IMR-90 (cell line): ENCODE measurements at regions not wholly inside any gene's neighbourhood (a gene's known extent, or its start where the extent isn't known, plus 50 kb on each side); places are given as distances from the start of the nearest gene placed in this dataset.

Experiments
- ATAC-seq: fragments of 200-7000 bp; cut with Tn5 transposase; 2 replicates; pipeline ENCODE4 v1.9.1; 2020; ENCODE audit warnings: low read depth, mild to moderate bottlenecking, moderate library complexity
- BruUV-seq: library from RNA; stranded (reverse); fragments of 400-500 nt; replicated peaks from 2 replicates; lab custom pipeline; 2021; lab: Mats Ljungman, UMichigan
- CTCF ChIA-PET: fragments of 300-600 bp; formaldehyde crosslinking; extraction: SDS; loops from one replicate; lab custom pipeline; 2021; ENCODE audit warnings: antibody characterized with exemption; lab: Yijun Ruan, JAX
- POLR2A ChIA-PET: fragments of 300-600 bp; sonication (Branson Sonifier 250); formaldehyde crosslinking; loops from one replicate; lab custom pipeline; 2022; ENCODE audit warnings: antibody characterized with exemption; ENCODE audit not compliant: unreplicated experiment; lab: Charles Lee
- DNase-seq: peaks from one replicate; pipeline ENCODE4 v3.0.0; 2013
- H2AFZ ChIP-seq: replicated peaks from 2 replicates; pipeline ENCODE3; 2013; ENCODE audit warnings: low read length, mild to moderate bottlenecking; ENCODE audit not compliant: poor library complexity
- H2AK5ac ChIP-seq: 2 replicates; pipeline ENCODE4 v1.6.1; 2013; ENCODE audit warnings: low read depth, low read length, inconsistent platforms
- H2AK9ac ChIP-seq: replicated peaks from 2 replicates; pipeline ENCODE3; 2013; ENCODE audit warnings: mild to moderate bottlenecking, low read depth, low read length, moderate library complexity; ENCODE audit not compliant: poor library complexity
- H2BK120ac ChIP-seq: 2 replicates; pipeline ENCODE4 v1.6.1; 2013; ENCODE audit warnings: low read depth, low read length, inconsistent platforms
- H2BK15ac ChIP-seq: 3 replicates; pipeline ENCODE4 v1.6.1; 2013; ENCODE audit warnings: low read depth, low read length, inconsistent platforms
- H2BK20ac ChIP-seq: 2 replicates; pipeline ENCODE4 v1.6.1; 2013; ENCODE audit warnings: low read depth, mild to moderate bottlenecking, inconsistent platforms, low read length, moderate library complexity
- H2BK5ac ChIP-seq: 2 replicates; pipeline ENCODE4 v1.6.1; 2013; ENCODE audit warnings: mild to moderate bottlenecking, low read depth, low read length, inconsistent platforms; ENCODE audit not compliant: poor library complexity, severe bottlenecking
- H3K14ac ChIP-seq: replicated peaks from 2 replicates; pipeline ENCODE4 v1.6.1; 2013; ENCODE audit warnings: low read depth, low read length, inconsistent platforms
- H3K18ac ChIP-seq: 2 replicates; pipeline ENCODE4 v1.6.1; 2013; ENCODE audit warnings: low read depth, low read length, control low read depth
- H3K23ac ChIP-seq: 2 replicates; pipeline ENCODE4 v1.6.1; 2013; ENCODE audit warnings: low read depth, low read length, inconsistent platforms
- H3K27ac ChIP-seq: 2 replicates; pipeline ENCODE4 v1.5.1; 2013; ENCODE audit warnings: mild to moderate bottlenecking, control low read depth, low read length; ENCODE audit not compliant: insufficient read depth
- H3K27me3 ChIP-seq: 2 replicates; pipeline ENCODE4 v1.6.1; 2013; ENCODE audit warnings: low read length; ENCODE audit not compliant: control insufficient read depth, insufficient read depth
- H3K36me3 ChIP-seq: 2 replicates; pipeline ENCODE4 v1.6.1; 2013; ENCODE audit warnings: low read length, mixed read lengths; ENCODE audit not compliant: control insufficient read depth, insufficient read depth
- H3K4ac ChIP-seq: 2 replicates; pipeline ENCODE4 v1.6.1; 2013; ENCODE audit warnings: low read depth, low read length, inconsistent platforms
- H3K4me1 ChIP-seq: 2 replicates; pipeline ENCODE4 v1.6.1; 2013; ENCODE audit warnings: low read length, mixed read lengths; ENCODE audit not compliant: control insufficient read depth, insufficient read depth
- H3K4me2 ChIP-seq: 2 replicates; pipeline ENCODE4 v1.6.1; 2013; ENCODE audit warnings: low read depth, mild to moderate bottlenecking, control low read depth, low read length, moderate library complexity
- H3K4me3 ChIP-seq: 2 replicates; pipeline ENCODE4 v1.5.1; 2013; ENCODE audit warnings: low read depth, mild to moderate bottlenecking, control low read depth, low read length, moderate library complexity; ENCODE audit not compliant: insufficient read depth
- H3K56ac ChIP-seq: 2 replicates; pipeline ENCODE4 v1.6.1; 2013; ENCODE audit warnings: low read length, inconsistent platforms; ENCODE audit not compliant: insufficient read depth; ENCODE audit errors: extremely low read depth
- H3K79me1 ChIP-seq, 2 experiments: 2 replicates each; pipeline ENCODE4 v1.6.1; 2013; ENCODE audit warnings: low read length in 2 of 2, inconsistent platforms in 1 of 2, low read depth in 1 of 2
- H3K9ac ChIP-seq: 2 replicates; pipeline ENCODE4 v1.6.1; 2013; ENCODE audit warnings: low read depth, low read length, control low read depth
- H3K9me1 ChIP-seq: 2 replicates; pipeline ENCODE4 v1.6.1; 2013; ENCODE audit warnings: low read length, inconsistent platforms; ENCODE audit not compliant: insufficient read depth
- H3K9me3 ChIP-seq: 2 replicates; pipeline ENCODE4 v1.6.1; 2013; ENCODE audit warnings: low read length; ENCODE audit not compliant: control insufficient read depth, insufficient read depth
- H4K20me1 ChIP-seq: 2 replicates; pipeline ENCODE4 v1.6.1; 2013; ENCODE audit warnings: low read length, inconsistent platforms; ENCODE audit not compliant: insufficient read depth
- H4K5ac ChIP-seq: 2 replicates; pipeline ENCODE4 v1.6.1; 2013; ENCODE audit warnings: mild to moderate bottlenecking, low read depth, low read length, control low read depth
- H4K8ac ChIP-seq, 2 experiments: 2 replicates each; pipeline ENCODE4 v1.6.1; 2013; ENCODE audit warnings: low read depth in 2 of 2, low read length in 2 of 2, control low read depth in 1 of 2, inconsistent platforms in 1 of 2
- H4K91ac ChIP-seq: 2 replicates; pipeline ENCODE4 v1.6.1; 2013; ENCODE audit warnings: low read depth, low read length, inconsistent platforms; ENCODE audit not compliant: insufficient read depth
- RAD21 ChIP-seq: IDR thresholded peaks from 2 replicates; pipeline ENCODE4 v1.6.1; 2012; ENCODE audit warnings: low read length, improper control_type of control experiment
- WGBS, 2 experiments: methylation state at CpG; one replicate each; pipeline versions ENCODE4 v1.1.5 to v1.1.7; 2013; ENCODE audit warnings: missing lambda C conversion rate in 2 of 2; ENCODE audit not compliant: insufficient read length in 1 of 2; ENCODE audit errors: extremely low coverage in 2 of 2; 5-methylcytosine and 5-hydroxymethylcytosine counted together
- dilution Hi-C: fragments of 300-500 bp; cut with HindIII; formaldehyde crosslinking; loops from one replicate; pipeline ENCODE4 v1.14.3; 2018; ENCODE audit warnings: low sequenced_read_pairs; ENCODE audit not compliant: unreplicated experiment
- in situ Hi-C: fragments of 300-500 bp; cut with MboI; formaldehyde crosslinking; loops from 3 replicates; pipeline ENCODE4 v1.14.3; 2019; ENCODE audit warnings: low sequenced_read_pairs, inconsistent platforms, mixed read lengths
- intact Hi-C: fragments of 100-400 bp; cut with micrococcal nuclease; formaldehyde crosslinking; loops from 2 replicates; pipeline ENCODE4 v1.10.0; 2022

GRCh38 chr5:2642684-2643345, 108.7 kb downstream of the IRX2 start:
- Histone ChIP-seq H3K14ac (no peak overlapping the region), H3K4me3 (no peak overlapping the region), H2BK5ac (no peak overlapping the region), H3K9ac (no peak overlapping the region), H2BK120ac (no peak overlapping the region), H3K56ac (no peak overlapping the region), H2BK15ac (no peak overlapping the region), H3K4me1 (no peaks in the 10 kb centered on the region), H3K79me1 (no peaks in the 10 kb centered on the region), H3K27me3 (no peaks in the 10 kb centered on the region), H3K36me3 (no peaks in the 10 kb centered on the region), H3K27ac (no peak overlapping the region), H3K9me1 (no peaks in the 10 kb centered on the region), H4K20me1 (no peaks in the 10 kb centered on the region), H3K23ac (no peak overlapping the region), H2AK9ac (no peak overlapping the region), H2AFZ (no peak overlapping the region), H2AK5ac (no peak overlapping the region), H3K4me2 (no peak overlapping the region), H3K4ac (no peak overlapping the region), H4K8ac (no peak overlapping the region), H4K5ac (no peak overlapping the region), H3K18ac (no peak overlapping the region), H3K9me3 (peaks cover 40% of the 10 kb centered on the region), H4K91ac (no peak overlapping the region), H2BK20ac (no peak overlapping the region)
- ChIA-PET POLR2A (no interaction called here), CTCF (no interaction called here)
- no TSS peak for BruUV-seq
- DNase-seq: no peak
- in situ Hi-C loops (no loop called here), dilution Hi-C loops (no loop called here), intact Hi-C loops (no loop called here)
- 80% methylated on average over 8 of the region's 27 CpGs; no CpG with 5 or more reads in 1 of the 2 experiments for WGBS, 2 experiments
- no peak for ATAC-seq
- TF ChIP-seq RAD21: no peak
